Activated T-cell treated with anti-CD3 and anti-CD28 coated beads, Interleukin-2, amount 50 U/mL, for 72 hours (primary cell): ENCODE measurements at regions not wholly inside any gene's neighbourhood (a gene's known extent, or its start where the extent isn't known, plus 50 kb on each side); places are given as distances from the start of the nearest gene placed in this dataset.
A peak's percentile ranks its signal among the peaks of the same experiment; 100 is the strongest.
"Not testable (repeated sequence)": the region's sequence is repeated elsewhere in the genome, so short reads cannot be mapped to it uniquely, and the experiment has no call there.

Experiments used
- ATAC-seq, 2 donors: fragments of 150-1000 bp; cut with Tn5 transposase; replicated peaks in 1 of 2; 2 replicates each; pipeline ENCODE4 v1.10.0; 2021; ENCODE audit warnings: moderate library complexity in 2 of 2, mild to moderate bottlenecking in 1 of 2
- DNase-seq, 2 donors: peaks; one replicate each; pipeline ENCODE4 v3.0.0; 2021 to 2022; ENCODE audit warnings: mixed read lengths in 1 of 2
- H3K27ac Mint-ChIP-seq: one replicate; pipeline ENCODE4 v1.8.0; 2022; ENCODE audit warnings: mild to moderate bottlenecking, moderate library complexity, mixed read lengths
- H3K27me3 Mint-ChIP-seq: one replicate; pipeline ENCODE4 v1.8.0; 2022; ENCODE audit warnings: low read depth, mixed read lengths
- H3K36me3 Mint-ChIP-seq, 2 donors: one replicate each; pipeline ENCODE4 v1.8.0; 2022; ENCODE audit warnings: mixed read lengths in 2 of 2, mild to moderate bottlenecking in 1 of 2; ENCODE audit not compliant: insufficient read depth in 2 of 2
- H3K4me1 Mint-ChIP-seq: one replicate; pipeline ENCODE4 v1.8.0; 2022; ENCODE audit warnings: low read depth, mixed read lengths
- H3K4me3 Mint-ChIP-seq, 2 donors: one replicate each; pipeline ENCODE4 v1.8.0; 2022; ENCODE audit warnings: mild to moderate bottlenecking in 2 of 2, mixed read lengths in 2 of 2, moderate library complexity in 2 of 2
- H3K9me3 Mint-ChIP-seq, 2 donors: one replicate each; pipeline ENCODE4 v1.8.0; 2022; ENCODE audit warnings: mixed read lengths in 2 of 2

DNA sequence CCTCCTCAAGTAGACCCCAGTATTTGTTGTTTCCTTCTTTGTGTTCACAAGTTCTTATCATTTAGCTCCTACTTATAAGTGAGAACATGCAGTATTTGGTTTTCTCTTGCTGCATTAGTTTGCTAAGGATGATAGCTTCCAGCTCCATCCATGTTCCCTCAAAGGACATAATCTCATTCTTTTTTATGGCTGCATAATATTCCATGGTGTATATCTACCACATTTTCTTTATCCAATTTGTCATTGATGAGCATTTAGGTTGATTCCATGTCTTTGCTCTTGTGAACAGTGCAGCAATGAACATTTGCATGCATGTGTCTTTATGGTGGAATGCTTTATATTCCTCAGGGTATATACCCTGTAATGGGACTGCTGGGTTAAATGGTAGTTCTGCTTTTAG is 137.7 kb upstream of the SLC38A2 start:
- H3K9me3 Mint-ChIP-seq, result peaks cover 22 to 38% of the 10 kb centered on the region in 2 donors
- H3K4me3 Mint-ChIP-seq, ATAC-seq, H3K27ac Mint-ChIP-seq, DNase-seq, H3K27me3 Mint-ChIP-seq: not testable (repeated sequence)
- peaks cover 31 to 47% of the 10 kb centered on the region in 2 donors for H3K36me3 Mint-ChIP-seq
- peaks cover 39% of the 10 kb centered on the region for H3K4me1 Mint-ChIP-seq

DNA sequence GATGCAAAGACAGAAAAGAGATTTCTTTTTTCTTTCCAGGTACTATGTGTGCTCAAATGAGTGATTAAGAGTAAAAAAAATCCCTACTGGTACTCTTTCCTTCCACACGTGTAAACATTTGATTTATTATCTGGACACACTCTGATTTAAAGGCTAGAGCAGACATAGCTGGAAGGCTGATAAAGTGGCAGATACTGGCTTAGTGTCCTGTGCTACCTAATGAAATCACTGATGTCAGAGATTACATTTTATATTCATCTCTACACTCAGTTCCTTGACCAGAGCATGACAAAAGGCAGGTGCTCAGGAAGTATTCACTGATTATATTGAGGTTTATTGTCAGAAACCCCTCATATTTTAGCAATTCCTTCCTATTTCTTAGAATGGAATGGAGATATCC is 136.6 kb upstream of the SLC38A2 start:
- Mint-ChIP-seq H3K9me3 (peaks cover 21 to 35% of the 10 kb centered on the region in 2 donors), H3K27me3 (no peaks in the 10 kb centered on the region), H3K4me3 (no peak overlapping the region), H3K4me1 (peaks cover 30% of the 10 kb centered on the region), H3K36me3 (peaks cover 27 to 48% of the 10 kb centered on the region in 2 donors), H3K27ac (no peak overlapping the region)
- no peak for ATAC-seq
- no peak for DNase-seq

DNA sequence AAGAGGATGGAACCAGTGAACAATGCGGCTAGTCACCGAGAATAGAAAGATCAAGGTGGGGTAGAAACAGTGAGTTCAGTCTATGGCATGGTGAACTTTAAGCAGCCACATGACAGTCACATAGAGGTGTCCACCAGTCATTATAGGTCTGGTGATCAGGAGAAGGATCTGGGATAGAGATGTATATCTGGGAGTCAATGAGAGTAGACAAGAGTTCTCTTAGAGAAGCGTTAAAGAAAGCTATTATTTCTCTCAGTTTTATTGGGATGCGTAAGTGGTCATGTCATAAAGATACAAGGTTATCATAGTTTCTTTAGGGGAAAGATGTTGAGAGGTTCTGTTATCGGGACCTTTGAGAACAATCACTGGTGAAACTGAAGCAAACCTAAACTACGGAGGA is 136.1 kb upstream of the SLC38A2 start:
- H3K4me3 Mint-ChIP-seq, result no peak overlapping the region
- peaks cover 21 to 35% of the 10 kb centered on the region in 2 donors for H3K9me3 Mint-ChIP-seq
- no peak for DNase-seq
- peaks cover 27 to 48% of the 10 kb centered on the region in 2 donors for H3K36me3 Mint-ChIP-seq
- no peak overlapping the region for H3K27ac Mint-ChIP-seq
- peaks cover 26% of the 10 kb centered on the region for H3K4me1 Mint-ChIP-seq
- no peak for ATAC-seq
- H3K27me3 Mint-ChIP-seq, result no peaks in the 10 kb centered on the region

DNA sequence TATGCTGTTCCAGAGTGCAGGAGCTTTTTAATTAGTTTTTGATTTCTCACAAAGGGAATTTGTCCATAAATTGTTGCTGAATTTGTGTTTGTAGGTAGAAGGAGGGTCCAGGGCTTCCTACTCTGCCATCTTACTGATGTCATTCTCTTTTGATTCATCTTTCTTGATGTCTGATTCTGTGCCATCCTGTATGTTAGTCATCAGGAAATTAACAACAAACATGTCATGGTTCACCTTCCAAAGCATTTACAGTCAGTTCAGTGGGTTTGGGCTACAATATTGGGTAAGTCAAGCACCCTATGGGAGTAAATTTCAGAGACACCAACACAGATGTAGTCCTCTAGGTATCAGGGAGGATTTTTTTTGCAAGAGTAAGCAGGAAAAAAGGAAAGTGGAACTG is 135.2 kb upstream of the SLC38A2 start:
- DNase-seq, result no peak

DNA sequence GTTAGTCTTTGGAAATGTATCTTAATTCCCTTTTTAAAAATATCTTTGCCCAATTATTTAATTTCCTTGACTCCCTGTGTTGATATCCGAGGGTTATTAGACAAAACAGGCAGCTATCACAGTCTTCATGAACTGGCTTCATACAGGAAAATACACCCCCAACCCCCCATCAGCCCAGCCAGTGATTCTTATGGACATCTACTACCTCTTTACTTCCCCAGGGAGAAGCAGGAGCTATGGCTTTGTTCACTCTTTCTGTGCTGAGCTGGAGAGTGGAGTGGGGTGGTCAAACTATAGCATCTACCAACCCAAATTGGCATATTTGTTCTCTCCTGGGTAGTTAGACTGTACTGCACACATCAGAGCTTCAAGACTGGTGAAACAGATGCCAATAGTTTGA is 134.4 kb upstream of the SLC38A2 start:
- ATAC-seq, result no peak
- H3K4me1 Mint-ChIP-seq, result peaks cover 11% of the 10 kb centered on the region

More for the DNA sequence above, 135.2 kb upstream of the SLC38A2 start:
- ATAC-seq, result peak; percentile 79 to 90
- Mint-ChIP-seq H3K4me3 (peak overlapping the region; percentile 28 to 35), H3K36me3 (peaks cover 30 to 49% of the 10 kb centered on the region in 2 donors), H3K27ac (peak overlapping the region; percentile 54), H3K27me3 (no peaks in the 10 kb centered on the region), H3K4me1 (peaks cover 17% of the 10 kb centered on the region), H3K9me3 (peaks cover 19 to 37% of the 10 kb centered on the region in 2 donors)

DNA sequence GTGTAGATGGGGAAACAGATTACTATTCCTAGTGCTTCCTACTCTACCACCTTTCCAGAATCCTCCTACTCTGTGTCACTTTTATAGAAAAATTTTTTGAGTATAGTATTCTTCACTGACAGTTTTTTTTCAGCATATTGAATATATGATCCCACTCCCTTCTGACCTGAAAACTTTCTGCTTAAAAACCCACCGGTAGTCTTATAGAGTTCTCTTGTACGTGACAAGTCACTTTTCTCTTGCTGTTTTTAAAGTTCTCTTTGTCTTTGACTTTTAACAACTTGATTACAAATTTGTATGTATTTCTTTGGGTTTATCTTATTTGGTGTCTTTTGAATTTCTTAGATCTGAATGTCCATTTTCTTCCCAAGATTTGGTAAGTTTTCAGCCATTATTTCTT is 133.6 kb upstream of the SLC38A2 start:
- Mint-ChIP-seq H3K27ac (no peak overlapping the region), H3K36me3 (peaks cover 30 to 59% of the 10 kb centered on the region in 2 donors), H3K9me3 (peaks cover 24 to 35% of the 10 kb centered on the region in 2 donors), H3K27me3 (no peaks in the 10 kb centered on the region), H3K4me3 (no peak overlapping the region), H3K4me1 (peaks cover 11% of the 10 kb centered on the region)
- DNase-seq (no peak), ATAC-seq (no peak)

More for the DNA sequence above, 134.4 kb upstream of the SLC38A2 start:
- Mint-ChIP-seq H3K4me3 (no peak overlapping the region), H3K27ac (no peak overlapping the region), H3K9me3 (peaks cover 21 to 38% of the 10 kb centered on the region in 2 donors), H3K27me3 (no peaks in the 10 kb centered on the region), H3K36me3 (peaks cover 30 to 55% of the 10 kb centered on the region in 2 donors)
- DNase-seq, result no peak

DNA sequence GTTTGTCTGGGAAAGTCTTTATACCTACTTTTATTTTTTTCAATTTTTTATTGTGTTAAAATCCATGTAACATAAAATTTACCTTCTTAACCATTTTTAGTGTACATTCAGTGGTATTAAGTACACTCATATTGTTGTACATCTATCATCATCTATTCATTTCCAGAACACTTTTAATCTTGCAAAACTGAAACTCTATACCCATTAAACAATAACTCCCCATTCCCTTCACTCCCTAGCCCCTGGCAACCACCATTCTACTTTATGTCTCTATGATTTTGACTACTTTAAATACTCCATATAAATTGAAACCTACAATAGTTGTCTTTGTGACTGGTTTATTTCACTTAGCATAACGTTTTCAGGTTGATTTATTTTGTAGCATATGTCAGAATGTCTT is 131.9 kb upstream of the SLC38A2 start:
- Mint-ChIP-seq H3K27ac (no peak overlapping the region), H3K27me3 (no peaks in the 10 kb centered on the region), H3K4me1 (peaks cover 11% of the 10 kb centered on the region), H3K4me3 (no peak overlapping the region), H3K9me3 (peaks cover 18 to 25% of the 10 kb centered on the region in 2 donors), H3K36me3 (peaks cover 27 to 55% of the 10 kb centered on the region in 2 donors)
- DNase-seq (no peak), ATAC-seq (peak; percentile 26 to 39)

DNA sequence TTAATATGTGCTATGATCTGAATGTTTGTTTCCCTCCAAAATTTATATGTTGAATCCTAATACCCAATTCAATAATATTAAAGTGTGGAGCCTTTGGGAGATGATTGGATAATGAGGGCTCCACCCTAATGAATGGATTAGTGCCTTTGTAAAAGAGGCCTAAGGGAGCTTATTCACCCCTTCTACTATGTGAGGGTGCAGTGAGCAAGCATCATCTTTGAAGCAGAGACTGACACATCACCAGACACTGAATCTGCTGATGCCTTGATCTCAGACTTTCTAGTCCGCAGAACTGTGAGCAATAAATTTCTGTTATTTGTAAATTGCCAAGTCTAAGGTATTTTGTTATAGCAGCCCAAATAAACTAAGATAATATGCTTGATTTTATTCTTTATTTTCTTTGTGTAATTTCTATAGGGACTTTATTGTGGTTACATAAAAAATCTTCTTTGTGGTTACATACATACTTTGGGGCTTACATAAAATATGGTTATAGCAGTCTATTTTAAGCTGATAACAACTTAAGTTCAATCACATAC is 131.1 kb upstream of the SLC38A2 start:
- Mint-ChIP-seq H3K27ac (no peak overlapping the region), H3K4me1 (peaks cover 11% of the 10 kb centered on the region), H3K4me3 (no peak overlapping the region), H3K36me3 (peaks cover 27 to 54% of the 10 kb centered on the region in 2 donors), H3K9me3 (peaks cover 18 to 25% of the 10 kb centered on the region in 2 donors), H3K27me3 (no peaks in the 10 kb centered on the region)
- ATAC-seq (no peak), DNase-seq (no peak)

DNA sequence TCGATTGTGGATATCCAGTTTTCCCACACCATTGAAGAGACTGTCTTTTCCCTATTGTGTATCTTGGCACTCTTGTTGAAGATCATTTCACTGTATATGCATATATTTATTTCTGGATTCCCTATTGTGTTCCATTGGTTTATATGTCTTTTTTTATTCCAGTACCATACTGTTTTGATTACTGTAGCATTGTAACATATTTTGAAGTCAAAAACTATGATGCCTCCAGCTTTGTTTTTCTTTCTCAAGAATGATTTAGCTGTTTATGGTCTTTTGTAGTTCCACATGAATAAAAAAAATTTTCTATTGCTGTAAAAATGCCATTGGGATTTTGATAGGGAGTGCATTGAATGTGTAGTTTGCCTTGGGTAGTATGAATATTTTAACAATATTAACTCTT is 128.1 kb upstream of the SLC38A2 start:
- ATAC-seq, result no peak

DNA sequence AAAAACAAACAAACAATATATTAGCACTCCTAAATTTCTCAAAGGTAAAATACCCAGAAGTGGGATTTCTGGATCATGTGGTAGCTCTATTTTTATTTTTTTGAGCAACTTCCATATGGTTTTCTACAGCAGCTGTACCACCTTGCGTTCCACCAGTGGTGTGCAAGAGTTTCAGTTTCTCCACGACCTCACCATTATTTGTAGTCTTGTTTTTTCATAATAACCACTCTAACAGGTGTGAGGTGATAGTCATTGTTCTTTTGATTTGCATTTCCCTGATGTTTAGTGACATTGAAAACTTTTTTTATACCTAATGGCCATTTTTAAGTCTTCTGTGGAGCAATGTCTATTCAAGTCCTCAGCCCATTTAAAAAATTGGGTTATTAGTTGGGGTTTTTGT is 127.3 kb upstream of the SLC38A2 start:
- Mint-ChIP-seq H3K4me3 (no peak overlapping the region), H3K27ac (no peak overlapping the region), H3K36me3 (peaks cover 13 to 27% of the 10 kb centered on the region in 2 donors), H3K4me1 (no peaks in the 10 kb centered on the region), H3K9me3 (peaks cover 5 to 10% of the 10 kb centered on the region in 2 donors), H3K27me3 (no peaks in the 10 kb centered on the region)
- ATAC-seq, result no peak
- DNase-seq, result no peak

More for the DNA sequence above, 128.1 kb upstream of the SLC38A2 start:
- Mint-ChIP-seq H3K27ac (no peak overlapping the region), H3K4me1 (no peaks in the 10 kb centered on the region), H3K4me3 (no peak overlapping the region), H3K27me3 (no peaks in the 10 kb centered on the region), H3K36me3 (peaks cover 17 to 33% of the 10 kb centered on the region in 2 donors), H3K9me3 (peaks cover 9 to 12% of the 10 kb centered on the region in 2 donors)
- no peak for DNase-seq

DNA sequence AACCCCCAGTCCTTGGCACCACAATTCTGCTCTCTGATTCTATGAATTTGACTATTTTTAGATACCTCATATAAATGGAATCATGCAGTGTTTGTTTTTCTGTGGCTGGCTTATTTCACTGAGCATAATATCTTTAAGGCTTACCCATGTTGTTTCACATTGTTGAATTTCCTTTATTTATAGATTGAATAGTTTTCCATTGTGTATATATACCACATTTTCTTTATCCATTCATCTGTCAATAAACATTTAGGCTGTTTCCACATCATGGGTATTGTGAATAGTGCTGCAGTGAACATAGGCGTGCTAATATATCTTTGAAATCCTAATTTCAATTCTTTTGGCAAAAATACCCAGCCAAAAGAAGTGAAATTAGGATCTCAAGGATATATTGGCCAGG is 126.7 kb upstream of the SLC38A2 start:
- Mint-ChIP-seq H3K27me3 (no peaks in the 10 kb centered on the region), H3K4me1 (no peaks in the 10 kb centered on the region), H3K4me3 (no peak overlapping the region), H3K27ac (no peak overlapping the region), H3K9me3 (peaks cover 5 to 8% of the 10 kb centered on the region in 2 donors), H3K36me3 (peaks cover 13 to 24% of the 10 kb centered on the region in 2 donors)
- ATAC-seq (no peak), DNase-seq (no peak)

DNA sequence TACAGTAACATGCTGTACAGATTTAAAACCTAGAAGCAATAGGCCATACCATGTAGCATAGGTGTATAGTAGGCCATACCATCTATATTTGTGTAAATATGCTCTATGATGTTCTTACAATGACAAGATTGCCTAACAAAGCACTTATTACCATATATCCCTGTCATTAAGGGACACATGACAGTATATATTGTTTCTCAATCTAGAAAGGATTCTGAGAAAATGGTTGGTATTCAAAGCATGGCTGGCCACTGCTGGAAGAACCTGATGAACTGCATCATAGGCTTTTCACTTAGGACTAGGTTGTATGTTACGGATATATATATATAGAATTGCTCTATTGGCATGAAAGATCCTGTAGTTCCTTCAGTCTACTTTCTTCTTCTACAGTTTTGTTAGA is 125.2 kb upstream of the SLC38A2 start:
- no peak for ATAC-seq
- Mint-ChIP-seq H3K36me3 (peaks cover 7 to 19% of the 10 kb centered on the region in 2 donors), H3K9me3 (peaks cover 5 to 6% of the 10 kb centered on the region in 2 donors)

DNA sequence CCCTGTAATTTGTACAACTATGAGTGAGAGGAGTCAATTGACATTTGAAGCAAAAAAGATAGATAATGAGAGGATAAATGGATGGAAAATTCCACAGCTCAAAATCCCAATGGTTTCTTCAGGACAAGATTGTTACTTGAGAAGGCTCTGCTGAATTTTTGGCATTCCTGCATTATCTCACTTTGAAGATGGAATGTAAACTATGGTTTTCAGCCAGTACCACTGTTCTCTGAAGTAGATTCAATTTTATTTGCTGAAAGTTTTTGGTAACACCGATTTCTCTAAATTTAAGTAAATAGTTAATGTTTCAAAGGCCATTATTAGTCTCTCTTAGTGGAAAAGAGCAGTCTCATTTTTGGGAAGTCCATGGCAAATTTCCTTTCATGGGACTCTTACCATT is 121.9 kb upstream of the SLC38A2 start:
- no peak for DNase-seq
- no peaks in the 10 kb centered on the region for H3K27me3 Mint-ChIP-seq
- no peak overlapping the region for H3K4me3 Mint-ChIP-seq
- no peaks in the 10 kb centered on the region for H3K9me3 Mint-ChIP-seq
- H3K36me3 Mint-ChIP-seq, result no peaks in the 10 kb centered on the region
- H3K27ac Mint-ChIP-seq, result no peak overlapping the region
- ATAC-seq, result no peak
- H3K4me1 Mint-ChIP-seq, result no peaks in the 10 kb centered on the region

More for the DNA sequence above, 125.2 kb upstream of the SLC38A2 start:
- no peaks in the 10 kb centered on the region for H3K4me1 Mint-ChIP-seq
- H3K4me3 Mint-ChIP-seq, result no peak overlapping the region
- H3K27me3 Mint-ChIP-seq, result no peaks in the 10 kb centered on the region
- no peak overlapping the region for H3K27ac Mint-ChIP-seq
- DNase-seq, result no peak

DNA sequence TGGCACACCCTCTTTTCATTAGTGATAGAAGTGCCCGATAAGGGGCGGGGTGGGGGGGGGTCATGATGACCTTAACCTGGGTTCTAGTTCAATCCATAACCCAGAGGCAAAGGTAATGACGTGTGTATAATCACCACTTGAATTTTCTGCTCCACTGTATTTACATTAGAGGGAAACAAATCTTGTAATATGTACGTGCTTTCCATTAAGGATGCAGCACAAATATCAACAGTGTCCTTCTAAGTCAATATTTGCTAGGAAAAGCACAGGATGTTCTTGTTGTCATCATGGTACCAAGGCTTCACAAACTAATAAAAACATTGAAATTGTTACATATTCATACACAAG is 121.2 kb upstream of the SLC38A2 start:
- H3K9me3 Mint-ChIP-seq, result no peaks in the 10 kb centered on the region
- H3K27ac Mint-ChIP-seq, result no peak overlapping the region
- no peaks in the 10 kb centered on the region for H3K27me3 Mint-ChIP-seq
- no peak for ATAC-seq
- no peaks in the 10 kb centered on the region for H3K36me3 Mint-ChIP-seq
- DNase-seq, result no peak
- no peak overlapping the region for H3K4me3 Mint-ChIP-seq
- H3K4me1 Mint-ChIP-seq, result no peaks in the 10 kb centered on the region
